GM18502 (cell line): ENCODE measurements at regions not wholly inside any gene's neighbourhood (a gene's known extent, or its start where the extent isn't known, plus 50 kb on each side); places are given as distances from the start of the nearest gene placed in this dataset.
A peak's percentile ranks its signal among the peaks of the same experiment; 100 is the strongest.

Experiments
- ATAC-seq: cut with Tn5 transposase; IDR thresholded peaks from one replicate; pipeline ENCODE4 v1.9.1; 2021; ENCODE audit warnings: mild to moderate bottlenecking; ENCODE audit not compliant: unreplicated experiment, poor library complexity

GRCh38 chr20:57090590-57091560 is 175.6 kb downstream of the BMP7 start:
- no peak for ATAC-seq

DNA sequence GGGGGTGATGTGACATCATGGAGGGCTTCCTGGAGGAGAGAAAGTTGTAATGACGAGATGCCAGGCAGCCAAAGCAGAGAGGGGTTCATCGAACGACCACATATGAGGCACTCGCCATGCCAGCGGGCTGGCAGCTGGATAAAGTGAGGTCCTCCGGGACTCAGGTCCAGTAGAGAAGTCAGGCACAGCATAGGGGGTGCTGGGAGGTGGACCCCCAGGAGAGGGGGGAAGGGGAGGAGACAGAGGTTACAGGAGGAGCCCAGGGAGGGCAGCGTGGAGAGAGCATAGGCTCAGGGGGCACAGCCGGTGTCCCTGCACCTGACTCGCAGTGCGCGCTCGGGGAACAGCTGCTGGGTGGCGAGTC is 174.7 kb downstream of the BMP7 start:
- peak; percentile 20 for ATAC-seq

- peak; percentile 61 for ATAC-seq
Measured at GRCh38 chr20:57092112-57092899, 174.1 kb downstream of the BMP7 start.

DNA sequence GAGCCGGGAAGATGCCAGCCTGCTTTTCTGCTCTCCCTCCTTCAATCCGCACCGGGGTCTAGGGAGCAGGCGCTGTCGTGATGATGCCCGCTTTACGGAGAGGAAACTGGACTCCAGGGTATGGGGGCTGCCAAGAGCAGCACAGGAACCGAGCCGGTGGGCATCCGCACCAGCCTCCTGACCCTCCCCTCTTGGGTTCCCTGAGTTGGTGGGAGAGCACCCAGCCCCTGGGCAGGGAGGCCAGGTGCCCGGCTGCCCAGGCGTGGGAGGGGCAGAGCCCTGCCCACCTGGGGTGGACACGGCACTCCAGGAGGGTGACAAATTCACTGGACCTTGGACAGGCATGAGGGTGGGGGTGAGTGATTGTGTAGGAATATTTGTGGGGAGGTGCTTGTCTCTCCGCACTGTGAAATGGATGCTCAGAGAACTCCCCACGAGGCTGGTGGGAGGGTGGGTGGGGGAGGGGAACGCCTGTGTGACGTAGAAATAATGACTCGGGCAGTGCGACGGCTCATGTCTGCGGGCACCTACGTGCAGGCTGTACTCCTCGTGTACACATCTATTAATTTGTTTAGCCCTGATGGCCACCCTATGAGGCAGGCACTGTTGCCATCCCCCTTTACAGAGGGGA is 173.4 kb downstream of the BMP7 start:
- no peak for ATAC-seq

DNA sequence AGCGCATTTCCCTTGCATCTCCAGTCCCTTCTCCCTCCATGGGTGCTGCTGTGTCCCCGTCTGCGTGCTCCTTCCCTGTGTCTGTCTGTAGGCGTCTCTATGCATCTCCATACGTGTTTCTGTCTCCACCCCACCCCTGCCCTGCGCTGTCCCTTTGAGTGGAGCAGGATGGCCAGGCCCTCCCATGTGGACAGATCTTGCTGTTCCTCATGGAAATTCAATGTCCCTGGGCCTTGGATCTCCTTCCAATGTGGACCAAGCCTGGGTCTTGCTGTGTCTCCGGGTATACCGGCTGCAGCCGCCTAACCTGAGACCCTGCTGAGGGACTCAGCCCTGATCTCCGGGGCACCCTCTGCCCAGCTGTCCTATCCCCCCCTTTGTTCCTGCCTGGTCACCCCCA is 172.7 kb downstream of the BMP7 start:
- ATAC-seq = no peak

DNA sequence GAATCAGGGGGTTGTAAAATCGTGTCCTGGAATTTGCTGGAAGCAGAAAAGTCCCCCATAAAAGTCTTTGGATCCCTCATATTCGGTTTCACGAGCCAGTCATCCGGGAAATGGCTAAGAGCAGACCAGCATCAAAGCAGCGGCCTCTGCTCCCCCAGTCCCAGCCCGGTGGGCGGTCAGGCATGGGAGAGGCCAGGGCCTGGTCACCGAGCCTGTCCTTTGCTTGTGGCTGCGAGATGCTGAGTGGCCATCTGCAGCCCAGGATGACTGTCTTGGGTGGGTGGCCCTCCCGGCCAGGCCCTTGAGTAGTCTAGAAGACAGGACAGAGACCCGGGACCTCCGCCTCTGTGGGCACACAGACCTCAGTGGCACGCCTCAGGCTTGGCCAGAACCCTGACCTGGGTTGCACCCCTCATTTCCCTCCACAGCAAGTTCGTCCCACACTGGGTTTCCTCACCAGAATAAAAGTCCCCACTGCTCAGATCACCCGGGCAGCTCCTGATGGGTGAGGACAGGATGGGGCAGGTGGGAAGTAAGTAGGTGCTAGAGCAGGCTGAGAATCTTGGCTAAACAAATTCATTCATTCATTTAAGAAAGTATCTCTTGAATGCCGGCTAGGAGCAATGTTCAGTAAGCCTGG is 172.1 kb downstream of the BMP7 start:
- ATAC-seq = no peak

- ATAC-seq = no peak
Measured at GRCh38 chr20:57094991-57095390, 171.4 kb downstream of the BMP7 start.

DNA sequence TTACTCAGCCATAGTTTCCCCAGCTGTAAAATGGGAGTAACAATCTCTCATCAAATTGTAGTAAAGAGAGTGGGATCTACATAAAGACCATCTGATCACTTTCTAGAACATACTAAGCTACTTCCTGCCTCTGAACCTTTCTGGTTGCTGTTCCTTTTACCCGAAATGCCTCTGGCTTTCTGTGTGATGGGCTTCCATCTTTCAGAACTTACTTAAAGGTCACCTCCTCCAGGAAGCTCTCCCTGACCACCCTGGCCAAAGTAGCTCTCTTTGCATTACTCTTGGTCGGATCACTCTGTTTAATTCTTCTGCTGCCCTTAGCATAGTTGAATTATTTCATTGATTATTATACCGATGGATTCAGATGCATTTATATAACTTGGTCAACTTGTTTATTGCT is 171.0 kb downstream of the BMP7 start:
- ATAC-seq = no peak

GRCh38 chr20:57097245-57097915 is 169.1 kb downstream of the BMP7 start:
- no peak for ATAC-seq

DNA sequence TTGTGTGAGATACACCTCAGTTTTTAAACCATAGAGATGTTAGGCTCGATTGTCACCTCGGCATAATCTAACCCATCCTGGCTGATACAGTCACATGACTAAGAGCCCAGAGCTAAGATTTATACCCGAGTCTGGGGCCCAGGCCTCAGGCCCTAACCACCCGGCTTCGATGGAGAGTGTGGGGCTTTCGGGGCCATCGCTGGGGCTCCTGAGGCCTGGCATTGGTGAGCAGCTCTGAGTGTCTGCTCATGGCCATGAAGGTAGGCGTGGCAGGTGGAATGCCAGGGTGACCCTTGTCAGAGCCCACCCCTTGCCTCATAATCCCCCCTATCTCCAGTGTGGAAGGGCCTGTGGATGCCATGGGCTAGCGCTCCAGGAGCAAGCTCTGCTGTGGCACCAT is 164.3 kb downstream of the BMP7 start:
- no peak for ATAC-seq

DNA sequence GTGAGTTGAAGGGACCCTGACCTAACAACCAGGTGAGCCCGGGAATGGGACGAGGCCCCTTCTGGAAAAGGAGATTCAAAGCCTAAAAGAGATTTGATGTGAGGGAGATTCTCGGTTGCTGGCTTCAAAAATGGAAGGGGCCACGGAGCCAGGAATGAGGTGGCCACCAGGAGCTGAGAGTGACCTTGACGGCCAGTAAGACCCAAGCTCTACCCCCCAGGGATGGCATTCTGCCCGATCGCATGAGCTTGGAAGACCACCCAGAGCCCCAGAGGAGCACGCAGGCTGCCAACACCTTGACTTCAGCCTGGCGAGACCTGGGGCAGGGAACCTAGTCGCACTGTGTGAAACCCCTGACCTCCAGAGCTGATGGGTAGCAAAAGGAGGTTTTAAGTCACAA is 163.9 kb downstream of the BMP7 start:
- ATAC-seq = no peak

DNA sequence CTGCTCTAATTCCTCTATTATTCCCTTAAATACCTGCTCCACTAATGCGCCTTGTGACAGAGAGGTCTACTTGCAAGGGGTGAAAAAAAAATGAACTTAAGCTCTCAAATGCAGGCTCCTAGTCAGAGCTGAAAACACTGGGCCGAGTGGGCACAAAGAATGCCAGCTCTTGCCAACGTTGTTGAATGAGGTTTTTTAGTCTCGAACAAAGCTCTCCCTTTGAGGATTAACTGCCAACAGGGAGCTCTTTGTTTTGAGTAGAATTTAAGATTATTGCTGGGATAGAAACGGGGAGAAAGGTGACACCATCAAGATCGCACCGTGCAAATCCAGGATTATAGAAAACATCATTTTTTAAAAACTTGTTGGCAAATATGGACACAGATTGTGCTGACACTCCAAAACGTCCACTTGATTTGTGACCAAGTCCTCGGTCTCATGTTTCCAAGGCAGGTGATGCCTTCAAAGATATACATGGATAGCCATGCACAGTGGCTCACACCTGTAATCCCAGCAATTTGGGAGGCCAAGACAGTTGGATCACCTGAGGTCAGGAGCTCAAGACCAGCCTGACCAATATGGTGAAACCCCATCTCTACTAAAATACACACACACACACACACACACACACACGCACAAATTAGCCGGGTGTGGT is 163.2 kb downstream of the BMP7 start:
- ATAC-seq = no peak

DNA sequence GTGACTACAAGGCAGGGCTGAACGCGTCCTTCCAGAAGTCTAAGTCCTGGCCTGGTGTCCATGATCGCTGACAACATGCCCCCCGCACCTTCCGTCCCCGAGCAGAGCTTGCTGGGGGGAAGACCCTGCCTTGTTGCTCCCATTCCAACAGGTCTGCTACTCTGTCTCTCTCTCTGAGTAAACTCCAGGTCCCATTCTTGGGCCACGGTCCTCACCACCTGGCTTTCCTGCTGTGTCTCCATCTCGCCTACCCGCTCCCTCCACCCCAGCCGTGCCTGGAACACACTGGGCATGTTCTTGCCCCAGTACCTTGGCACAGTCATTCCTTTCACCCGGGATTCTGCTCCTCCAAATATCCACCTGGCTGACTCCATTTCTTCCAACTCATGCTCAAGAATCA is 162.3 kb downstream of the BMP7 start:
- no peak for ATAC-seq

DNA sequence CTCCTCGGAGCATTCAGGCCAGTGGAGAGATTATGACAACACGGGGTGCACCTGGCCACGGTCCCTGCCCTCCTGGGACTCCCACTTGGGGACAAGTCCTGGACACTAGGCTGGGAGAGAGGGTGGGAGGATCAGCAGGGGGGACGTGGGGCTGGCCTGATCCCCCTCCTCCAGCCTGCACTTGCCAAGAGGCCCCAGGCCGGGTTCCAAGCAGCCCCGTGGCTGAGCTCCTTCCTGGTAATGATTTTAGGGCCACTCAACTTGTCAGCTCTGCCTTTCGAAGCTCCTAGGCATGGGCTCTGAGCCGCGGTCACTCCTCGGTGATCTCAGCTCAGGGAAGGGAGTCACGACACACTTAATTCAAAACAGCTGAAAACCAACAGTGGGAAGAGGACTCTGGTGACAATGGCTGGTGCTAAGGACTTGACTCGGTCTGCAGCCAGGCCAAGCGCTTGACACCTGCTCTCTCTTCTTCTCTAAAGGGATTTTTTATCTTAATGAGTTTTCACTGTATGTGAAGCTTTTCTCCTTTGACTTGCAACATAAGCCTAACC is 161.7 kb downstream of the BMP7 start:
- no peak for ATAC-seq

DNA sequence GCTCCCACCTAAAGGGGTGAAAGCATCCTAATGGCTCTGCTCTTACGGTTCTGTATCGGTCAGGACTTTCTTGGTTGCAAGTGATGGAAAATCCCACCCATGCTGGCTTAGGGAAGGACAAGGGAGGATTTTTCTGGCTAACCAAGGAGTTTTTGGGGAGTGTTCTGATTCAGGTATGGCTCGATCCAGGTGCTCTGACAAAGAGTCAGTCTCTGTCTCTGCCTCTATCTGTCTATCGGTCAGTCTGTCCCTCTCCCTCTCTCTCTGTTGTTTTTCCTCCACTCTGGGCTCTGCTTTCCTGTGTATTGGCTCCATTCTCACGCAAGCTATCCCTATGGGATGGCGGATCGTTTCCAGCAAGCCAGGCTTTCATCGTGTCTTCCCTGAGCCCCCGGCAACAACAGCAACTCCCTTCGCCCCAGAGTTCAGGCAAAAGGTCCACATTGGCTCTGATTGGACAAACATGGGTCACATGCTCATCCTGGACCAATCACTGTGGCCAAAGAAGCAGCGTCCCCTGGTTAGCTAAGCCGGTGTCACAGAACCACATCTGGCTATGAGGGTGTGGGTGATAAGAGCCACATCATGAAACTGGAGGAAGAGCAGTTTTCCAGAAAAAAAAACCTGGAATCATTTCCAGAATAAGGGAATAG is 160.3 kb downstream of the BMP7 start:
- ATAC-seq = no peak

DNA sequence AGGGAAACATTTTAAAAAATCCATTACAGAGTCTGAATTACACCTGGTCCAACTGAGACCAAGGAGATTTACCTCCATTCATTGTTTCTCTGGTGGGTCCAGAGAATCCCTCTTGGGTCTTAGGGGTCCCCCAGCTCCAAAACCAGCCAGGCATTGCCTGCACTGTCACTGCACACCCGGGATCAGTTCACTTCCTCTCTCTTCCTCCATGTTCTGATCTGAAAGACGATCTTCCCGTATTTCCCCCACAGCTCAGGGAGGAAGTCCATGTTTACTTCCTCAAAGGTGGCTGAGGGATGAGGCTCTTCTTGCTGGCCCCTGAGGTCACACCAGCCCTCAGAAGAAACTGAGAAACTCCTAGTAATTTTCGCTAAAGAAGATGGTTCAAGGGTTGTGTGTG is 159.7 kb downstream of the BMP7 start:
- ATAC-seq = no peak

DNA sequence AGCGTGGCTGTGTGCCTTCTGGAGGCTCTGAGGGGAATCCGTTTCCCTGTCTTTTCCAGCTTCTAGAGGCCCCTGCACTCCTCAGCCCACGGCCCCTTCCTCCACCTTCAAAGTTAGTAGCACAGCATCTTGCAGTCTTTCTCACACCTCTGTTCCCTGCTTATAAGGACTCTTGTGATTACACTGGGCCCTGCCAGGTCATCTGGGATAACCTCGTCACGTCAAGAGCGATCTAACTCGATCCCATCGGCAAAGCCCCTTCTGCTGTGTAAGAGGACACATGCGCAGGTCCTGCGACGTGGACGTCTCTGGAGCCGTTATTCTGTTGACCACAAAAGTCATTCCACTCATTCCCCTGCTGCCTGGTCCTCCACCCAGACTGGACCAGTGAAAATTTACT is 159.2 kb downstream of the BMP7 start:
- ATAC-seq = no peak

DNA sequence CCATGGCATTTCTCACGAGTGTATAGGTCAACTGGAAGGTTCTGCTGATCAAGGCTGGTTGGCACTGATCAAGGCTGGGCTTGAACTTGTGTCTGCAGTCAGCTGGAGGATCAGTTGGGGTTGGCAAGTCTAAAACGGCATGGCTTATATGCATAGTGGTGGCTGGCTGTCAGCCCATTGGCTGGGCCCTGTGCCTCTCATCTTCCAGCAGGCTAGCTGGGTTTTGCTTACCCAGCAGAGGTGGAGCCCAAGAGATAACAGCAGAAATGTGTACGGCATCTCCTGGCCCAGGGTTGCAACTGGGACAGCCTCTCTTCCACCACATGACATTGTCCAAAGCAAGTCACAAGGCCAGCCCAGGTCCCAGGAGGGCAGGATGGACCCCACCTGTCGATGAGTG is 158.2 kb downstream of the BMP7 start:
- ATAC-seq = no peak
